ENCODE measurements at regions not wholly inside any gene's neighbourhood (a gene's known extent, or its start where the extent isn't known, plus 50 kb on each side); places are given as distances from the start of the nearest gene placed in this dataset.
A peak's percentile ranks its signal among the peaks of the same experiment; 100 is the strongest.
"Not testable (repeated sequence)": the region's sequence is repeated elsewhere in the genome, so short reads cannot be mapped to it uniquely, and the experiment has no call there.

GRCh38 chr12:124469193-124469888 lies 98.1 kb downstream of the NCOR2 start:
- no peaks in the 10 kb centered on the region for H3K27me3 ChIP-seq (ENCODE audit: control insufficient read depth in 5 of 5, insufficient read depth in 4 of 5, low read length in 5 of 5)
- no peak overlapping the region for H3K27ac ChIP-seq (ENCODE audit: low read depth, low read length)
- peaks cover under 1 to 26% (median 11%) of the 10 kb centered on the region in 5 donors for H3K4me1 ChIP-seq (ENCODE audit: control insufficient read depth in 5 of 5, insufficient read depth in 5 of 5, low read length in 5 of 5)
- no peak overlapping the region for H3K9ac ChIP-seq (ENCODE audit: low read length in 5 of 5)
- peaks cover 6 to 74% (median 63%) of the 10 kb centered on the region in 5 donors for H3K36me3 ChIP-seq (ENCODE audit: control insufficient read depth in 5 of 5, insufficient read depth in 5 of 5, low read length in 5 of 5)
- peaks cover 3 to 24% (median 17%) of the 10 kb centered on the region in 5 donors for H3K9me3 ChIP-seq (ENCODE audit: control insufficient read depth in 5 of 5, low read length in 5 of 5)
- H3K4me3 ChIP-seq (ENCODE audit: low read depth in 1 of 5, low read length in 5 of 5) = peak overlapping the region in 1 of 5 donors; percentile 4

GRCh38 chr12:124467549-124467948 lies 99.9 kb downstream of the NCOR2 start:
- not testable (repeated sequence) for H3K4me3 ChIP-seq (ENCODE audit: low read depth in 1 of 5, low read length in 5 of 5); H3K27me3 ChIP-seq (ENCODE audit: control insufficient read depth in 5 of 5, insufficient read depth in 4 of 5, low read length in 5 of 5); H3K9ac ChIP-seq (ENCODE audit: low read length in 5 of 5); H3K27ac ChIP-seq (ENCODE audit: low read depth, low read length)
- H3K36me3 ChIP-seq (ENCODE audit: control insufficient read depth in 5 of 5, insufficient read depth in 5 of 5, low read length in 5 of 5) = peaks cover 5 to 75% (median 56%) of the 10 kb centered on the region in 5 donors
- peaks cover under 1 to 18% (median 13%) of the 10 kb centered on the region in 5 donors for H3K9me3 ChIP-seq (ENCODE audit: control insufficient read depth in 5 of 5, low read length in 5 of 5)
- H3K4me1 ChIP-seq (ENCODE audit: control insufficient read depth in 5 of 5, insufficient read depth in 5 of 5, low read length in 5 of 5) = peaks cover 0 to 41% (median 19%) of the 10 kb centered on the region in 5 donors

- H3K27ac ChIP-seq (ENCODE audit: low read depth, low read length) = no peak overlapping the region
Observed at GRCh38 chr12:124466216-124467128, 100.9 kb downstream of the NCOR2 start.

GRCh38 chr12:124465473-124465872 lies 101.9 kb downstream of the NCOR2 start:
- peaks cover 0 to 41% (median 19%) of the 10 kb centered on the region in 5 donors for H3K4me1 ChIP-seq (ENCODE audit: control insufficient read depth in 5 of 5, insufficient read depth in 5 of 5, low read length in 5 of 5)
- H3K9ac ChIP-seq (ENCODE audit: low read length in 5 of 5) = no peak overlapping the region
- peaks cover 0 to 14% (median 11%) of the 10 kb centered on the region in 5 donors for H3K9me3 ChIP-seq (ENCODE audit: control insufficient read depth in 5 of 5, low read length in 5 of 5)
- H3K27me3 ChIP-seq (ENCODE audit: control insufficient read depth in 5 of 5, insufficient read depth in 4 of 5, low read length in 5 of 5) = no peaks in the 10 kb centered on the region
- H3K27ac ChIP-seq (ENCODE audit: low read depth, low read length) = no peak overlapping the region
- peaks cover 4 to 73% (median 48%) of the 10 kb centered on the region in 5 donors for H3K36me3 ChIP-seq (ENCODE audit: control insufficient read depth in 5 of 5, insufficient read depth in 5 of 5, low read length in 5 of 5)
- peak overlapping the region in 1 of 5 donors; percentile 8 for H3K4me3 ChIP-seq (ENCODE audit: low read depth in 1 of 5, low read length in 5 of 5)

More at GRCh38 chr12:124466216-124467128, 100.9 kb downstream of the NCOR2 start:
- H3K4me3 ChIP-seq (ENCODE audit: low read depth in 1 of 5, low read length in 5 of 5) = peak overlapping the region in 1 of 5 donors; percentile 9
- peaks cover 4 to 75% (median 55%) of the 10 kb centered on the region in 5 donors for H3K36me3 ChIP-seq (ENCODE audit: control insufficient read depth in 5 of 5, insufficient read depth in 5 of 5, low read length in 5 of 5)
- H3K9ac ChIP-seq (ENCODE audit: low read length in 5 of 5) = no peak overlapping the region
- no peaks in the 10 kb centered on the region for H3K27me3 ChIP-seq (ENCODE audit: control insufficient read depth in 5 of 5, insufficient read depth in 4 of 5, low read length in 5 of 5)
- peaks cover 0 to 41% (median 19%) of the 10 kb centered on the region in 5 donors for H3K4me1 ChIP-seq (ENCODE audit: control insufficient read depth in 5 of 5, insufficient read depth in 5 of 5, low read length in 5 of 5)
- H3K9me3 ChIP-seq (ENCODE audit: control insufficient read depth in 5 of 5, low read length in 5 of 5) = peaks cover 0 to 14% (median 11%) of the 10 kb centered on the region in 5 donors

GRCh38 chr12:124464830-124465229 lies 102.6 kb downstream of the NCOR2 start:
- H3K27ac ChIP-seq (ENCODE audit: low read depth, low read length) = no peak overlapping the region
- H3K9ac ChIP-seq (ENCODE audit: low read length in 5 of 5) = no peak overlapping the region
- peaks cover 0 to 14% (median 12%) of the 10 kb centered on the region in 5 donors for H3K9me3 ChIP-seq (ENCODE audit: control insufficient read depth in 5 of 5, low read length in 5 of 5)
- peaks cover 0 to 73% (median 51%) of the 10 kb centered on the region in 5 donors for H3K36me3 ChIP-seq (ENCODE audit: control insufficient read depth in 5 of 5, insufficient read depth in 5 of 5, low read length in 5 of 5)
- peaks cover 0 to 41% (median 19%) of the 10 kb centered on the region in 5 donors for H3K4me1 ChIP-seq (ENCODE audit: control insufficient read depth in 5 of 5, insufficient read depth in 5 of 5, low read length in 5 of 5)
- no peaks in the 10 kb centered on the region for H3K27me3 ChIP-seq (ENCODE audit: control insufficient read depth in 5 of 5, insufficient read depth in 4 of 5, low read length in 5 of 5)
- H3K4me3 ChIP-seq (ENCODE audit: low read depth in 1 of 5, low read length in 5 of 5) = no peak overlapping the region

GRCh38 chr12:124464062-124464461 lies 103.3 kb downstream of the NCOR2 start:
- H3K4me1 ChIP-seq (ENCODE audit: control insufficient read depth in 5 of 5, insufficient read depth in 5 of 5, low read length in 5 of 5) = peaks cover 0 to 41% (median 19%) of the 10 kb centered on the region in 5 donors
- peaks cover 0 to 11% (median 8%) of the 10 kb centered on the region in 5 donors for H3K9me3 ChIP-seq (ENCODE audit: control insufficient read depth in 5 of 5, low read length in 5 of 5)
- H3K4me3 ChIP-seq (ENCODE audit: low read depth in 1 of 5, low read length in 5 of 5) = no peak overlapping the region
- H3K27ac ChIP-seq (ENCODE audit: low read depth, low read length) = no peak overlapping the region
- H3K9ac ChIP-seq (ENCODE audit: low read length in 5 of 5) = no peak overlapping the region
- H3K36me3 ChIP-seq (ENCODE audit: control insufficient read depth in 5 of 5, insufficient read depth in 5 of 5, low read length in 5 of 5) = peaks cover 0 to 73% (median 56%) of the 10 kb centered on the region in 5 donors
- H3K27me3 ChIP-seq (ENCODE audit: control insufficient read depth in 5 of 5, insufficient read depth in 4 of 5, low read length in 5 of 5) = no peaks in the 10 kb centered on the region

GRCh38 chr12:124463341-124463921 lies 104.0 kb downstream of the NCOR2 start:
- no peak overlapping the region for H3K27ac ChIP-seq (ENCODE audit: low read depth, low read length)

GRCh38 chr12:124462750-124463149 lies 104.7 kb downstream of the NCOR2 start:
- H3K4me3 ChIP-seq (ENCODE audit: low read depth in 1 of 5, low read length in 5 of 5) = no peak overlapping the region
- peaks cover 0 to 9% (median 5%) of the 10 kb centered on the region in 5 donors for H3K9me3 ChIP-seq (ENCODE audit: control insufficient read depth in 5 of 5, low read length in 5 of 5)
- no peak overlapping the region for H3K27ac ChIP-seq (ENCODE audit: low read depth, low read length)
- H3K9ac ChIP-seq (ENCODE audit: low read length in 5 of 5) = no peak overlapping the region
- H3K4me1 ChIP-seq (ENCODE audit: control insufficient read depth in 5 of 5, insufficient read depth in 5 of 5, low read length in 5 of 5) = peaks cover 2 to 50% (median 27%) of the 10 kb centered on the region in 5 donors
- H3K27me3 ChIP-seq (ENCODE audit: control insufficient read depth in 5 of 5, insufficient read depth in 4 of 5, low read length in 5 of 5) = no peaks in the 10 kb centered on the region
- H3K36me3 ChIP-seq (ENCODE audit: control insufficient read depth in 5 of 5, insufficient read depth in 5 of 5, low read length in 5 of 5) = peaks cover 0 to 75% (median 55%) of the 10 kb centered on the region in 5 donors

More at GRCh38 chr12:124463341-124463921, 104.0 kb downstream of the NCOR2 start:
- Histone ChIP-seq H3K4me3 (ENCODE audit: low read depth in 1 of 5, low read length in 5 of 5) (no peak overlapping the region), H3K9me3 (ENCODE audit: control insufficient read depth in 5 of 5, low read length in 5 of 5) (peaks cover 0 to 9% (median 5%) of the 10 kb centered on the region in 5 donors), H3K36me3 (ENCODE audit: control insufficient read depth in 5 of 5, insufficient read depth in 5 of 5, low read length in 5 of 5) (peaks cover 0 to 75% (median 55%) of the 10 kb centered on the region in 5 donors), H3K27me3 (ENCODE audit: control insufficient read depth in 5 of 5, insufficient read depth in 4 of 5, low read length in 5 of 5) (no peaks in the 10 kb centered on the region), H3K9ac (ENCODE audit: low read length in 5 of 5) (no peak overlapping the region), H3K4me1 (ENCODE audit: control insufficient read depth in 5 of 5, insufficient read depth in 5 of 5, low read length in 5 of 5) (peaks cover 0 to 43% (median 20%) of the 10 kb centered on the region in 5 donors)

GRCh38 chr12:124461851-124462623 lies 105.4 kb downstream of the NCOR2 start:
- Histone ChIP-seq H3K9me3 (ENCODE audit: control insufficient read depth in 5 of 5, low read length in 5 of 5) (peaks cover 0 to 9% (median 5%) of the 10 kb centered on the region in 5 donors), H3K27ac (ENCODE audit: low read depth, low read length) (no peak overlapping the region), H3K36me3 (ENCODE audit: control insufficient read depth in 5 of 5, insufficient read depth in 5 of 5, low read length in 5 of 5) (peaks cover 0 to 75% (median 55%) of the 10 kb centered on the region in 5 donors), H3K4me3 (ENCODE audit: low read depth in 1 of 5, low read length in 5 of 5) (no peak overlapping the region), H3K27me3 (ENCODE audit: control insufficient read depth in 5 of 5, insufficient read depth in 4 of 5, low read length in 5 of 5) (no peaks in the 10 kb centered on the region), H3K9ac (ENCODE audit: low read length in 5 of 5) (no peak overlapping the region), H3K4me1 (ENCODE audit: control insufficient read depth in 5 of 5, insufficient read depth in 5 of 5, low read length in 5 of 5) (peaks cover 4 to 57% (median 34%) of the 10 kb centered on the region in 5 donors)
